ENCODE measurements at regions not wholly inside any gene's neighbourhood (a gene's known extent, or its start where the extent isn't known, plus 50 kb on each side); places are given as distances from the start of the nearest gene placed in this dataset.

GRCh38 chr13:33636243-33636642 lies 181.7 kb upstream of the RFC3 start:
- no peak for TF ChIP-seq SIN3A (IDR thresholded peaks at IDR 0.05; ENCODE audit: borderline replicate concordance, insufficient read depth, low read length)
- no peak for TF ChIP-seq POLR2AphosphoS5 (IDR thresholded peaks at IDR 0.05; ENCODE audit: low read depth, low read length)
